ENCODE measurements at regions not wholly inside any gene's neighbourhood (a gene's known extent, or its start where the extent isn't known, plus 50 kb on each side); places are given as distances from the start of the nearest gene placed in this dataset.

DNA sequence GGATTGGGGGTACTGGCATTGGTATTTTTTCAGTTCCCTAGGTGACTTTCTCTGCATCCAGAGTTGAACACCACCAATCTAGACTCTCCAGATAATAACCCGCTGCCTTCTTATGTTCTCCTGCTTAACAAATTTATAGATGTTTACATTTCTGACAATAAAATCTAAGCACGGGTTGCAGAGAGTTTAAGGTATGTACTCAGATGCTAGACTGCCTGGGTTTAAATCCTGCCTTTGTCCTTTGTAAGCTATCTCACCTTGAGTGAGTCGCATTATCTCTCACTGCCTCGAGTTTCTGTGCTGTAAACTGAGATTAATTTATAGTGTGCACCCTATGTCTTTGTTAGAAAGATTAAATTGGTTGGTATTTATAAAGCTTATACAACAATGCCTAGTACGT is 131.4 kb upstream of the ARGLU1 start:
- TF ChIP-seq POLR2A (IDR thresholded peaks at IDR 0.05): no peak
- TF ChIP-seq, protein P1, sequence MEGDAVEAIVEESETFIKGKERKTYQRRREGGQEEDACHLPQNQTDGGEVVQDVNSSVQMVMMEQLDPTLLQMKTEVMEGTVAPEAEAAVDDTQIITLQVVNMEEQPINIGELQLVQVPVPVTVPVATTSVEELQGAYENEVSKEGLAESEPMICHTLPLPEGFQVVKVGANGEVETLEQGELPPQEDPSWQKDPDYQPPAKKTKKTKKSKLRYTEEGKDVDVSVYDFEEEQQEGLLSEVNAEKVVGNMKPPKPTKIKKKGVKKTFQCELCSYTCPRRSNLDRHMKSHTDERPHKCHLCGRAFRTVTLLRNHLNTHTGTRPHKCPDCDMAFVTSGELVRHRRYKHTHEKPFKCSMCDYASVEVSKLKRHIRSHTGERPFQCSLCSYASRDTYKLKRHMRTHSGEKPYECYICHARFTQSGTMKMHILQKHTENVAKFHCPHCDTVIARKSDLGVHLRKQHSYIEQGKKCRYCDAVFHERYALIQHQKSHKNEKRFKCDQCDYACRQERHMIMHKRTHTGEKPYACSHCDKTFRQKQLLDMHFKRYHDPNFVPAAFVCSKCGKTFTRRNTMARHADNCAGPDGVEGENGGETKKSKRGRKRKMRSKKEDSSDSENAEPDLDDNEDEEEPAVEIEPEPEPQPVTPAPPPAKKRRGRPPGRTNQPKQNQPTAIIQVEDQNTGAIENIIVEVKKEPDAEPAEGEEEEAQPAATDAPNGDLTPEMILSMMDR (IDR thresholded peaks at IDR 0.05): no peak

Measured in thyroid gland (tissue), 4 donors.